ENCODE measurements at regions not wholly inside any gene's neighbourhood (a gene's known extent, or its start where the extent isn't known, plus 50 kb on each side); places are given as distances from the start of the nearest gene placed in this dataset.

DNA sequence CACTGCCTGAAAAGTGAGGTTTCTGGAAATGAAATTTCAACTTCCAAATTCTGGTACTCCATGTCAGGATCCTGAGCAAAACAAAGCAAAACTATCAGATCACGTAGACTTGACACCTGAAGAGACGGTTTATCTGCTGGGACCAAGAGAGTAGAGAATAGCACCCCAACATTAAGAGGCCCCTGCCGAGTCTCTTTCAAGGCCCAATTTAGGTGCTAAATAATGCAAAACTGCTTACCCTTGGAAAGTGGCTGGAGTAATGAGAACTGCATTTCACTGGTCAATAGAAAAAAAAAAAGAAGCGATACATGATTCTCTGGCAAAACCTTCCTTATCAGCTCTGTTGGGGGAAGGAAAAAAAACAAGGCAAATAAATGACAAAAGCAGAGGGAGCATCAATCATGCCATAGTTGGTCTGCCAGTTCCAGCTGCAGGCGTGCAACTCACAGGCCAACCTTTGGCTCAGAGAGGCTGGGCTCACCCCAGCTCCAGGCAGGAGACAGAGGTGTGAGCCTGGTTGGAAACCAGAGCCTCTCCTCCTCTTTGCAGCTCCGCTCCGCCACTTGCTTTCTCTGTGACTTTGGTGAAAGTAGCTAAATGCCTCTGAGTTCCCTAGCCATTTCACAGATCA, 595.2 kb downstream of the TOX3 start:
- Histone ChIP-seq H3K27me3 (ENCODE audit: control insufficient read depth, insufficient read depth, low read length) (no peaks in the 10 kb centered on the region), H3K36me3 (ENCODE audit: control insufficient read depth, insufficient read depth, low read length) (no peaks in the 10 kb centered on the region), H3K27ac (ENCODE audit: low read depth, low read length) (no peak overlapping the region), H3K9me3 (ENCODE audit: control insufficient read depth, insufficient read depth, low read length) (no peaks in the 10 kb centered on the region), H3K4me3 (ENCODE audit: low read depth, low read length) (no peak overlapping the region), H3K4me1 (ENCODE audit: control insufficient read depth, insufficient read depth, low read length) (peaks cover 5% of the 10 kb centered on the region)
- DNase-seq (ENCODE audit: low read depth in 4 of 6, low spot score in 6 of 6): no peak
- WGBS (ENCODE audit: insufficient coverage): 88% methylated on average over 4 of the region's 7 CpGs

DNA sequence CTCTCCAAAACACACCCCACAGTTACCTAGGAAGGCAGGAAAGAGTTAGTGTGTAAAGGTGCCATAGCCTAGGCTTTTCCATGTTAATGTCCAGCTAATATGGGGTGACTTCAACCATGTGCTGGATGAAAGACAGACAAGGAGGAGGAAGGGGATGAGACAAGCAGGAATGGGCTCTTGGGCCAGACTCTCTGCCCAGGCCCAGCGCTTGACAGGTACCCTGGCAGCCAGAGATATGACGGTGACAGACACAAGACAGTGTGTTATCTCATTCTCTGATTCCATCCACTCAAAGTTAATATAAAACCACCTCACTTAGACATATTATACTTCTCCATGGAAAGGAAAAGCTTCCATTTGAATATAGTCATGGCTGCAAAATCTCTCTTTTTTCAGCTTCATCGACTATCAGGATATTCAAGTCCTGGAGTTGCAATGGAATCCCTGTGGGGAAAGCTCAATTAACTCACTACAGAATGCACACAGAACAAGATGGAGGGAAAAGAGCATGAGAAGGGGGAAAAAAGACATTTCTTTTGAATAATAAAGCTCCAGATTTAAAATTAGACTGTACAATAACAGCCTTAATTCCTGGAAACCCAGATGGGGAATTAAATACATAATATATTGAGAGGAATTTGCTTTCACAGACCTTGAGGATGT, 596.7 kb downstream of the TOX3 start:
- no peak overlapping the region for H3K4me3 ChIP-seq (ENCODE audit: low read depth, low read length)
- H3K27ac ChIP-seq (ENCODE audit: low read depth, low read length): no peak overlapping the region
- no peaks in the 10 kb centered on the region for H3K36me3 ChIP-seq (ENCODE audit: control insufficient read depth, insufficient read depth, low read length)
- DNase-seq (ENCODE audit: low read depth in 4 of 6, low spot score in 6 of 6): peak in 1 of 6 donors; percentile 63
- WGBS (ENCODE audit: insufficient coverage): 100% methylated on average over 2 of the region's 3 CpGs
- H3K27me3 ChIP-seq (ENCODE audit: control insufficient read depth, insufficient read depth, low read length): no peaks in the 10 kb centered on the region
- no peaks in the 10 kb centered on the region for H3K9me3 ChIP-seq (ENCODE audit: control insufficient read depth, insufficient read depth, low read length)
- peaks cover 5% of the 10 kb centered on the region for H3K4me1 ChIP-seq (ENCODE audit: control insufficient read depth, insufficient read depth, low read length)

DNA sequence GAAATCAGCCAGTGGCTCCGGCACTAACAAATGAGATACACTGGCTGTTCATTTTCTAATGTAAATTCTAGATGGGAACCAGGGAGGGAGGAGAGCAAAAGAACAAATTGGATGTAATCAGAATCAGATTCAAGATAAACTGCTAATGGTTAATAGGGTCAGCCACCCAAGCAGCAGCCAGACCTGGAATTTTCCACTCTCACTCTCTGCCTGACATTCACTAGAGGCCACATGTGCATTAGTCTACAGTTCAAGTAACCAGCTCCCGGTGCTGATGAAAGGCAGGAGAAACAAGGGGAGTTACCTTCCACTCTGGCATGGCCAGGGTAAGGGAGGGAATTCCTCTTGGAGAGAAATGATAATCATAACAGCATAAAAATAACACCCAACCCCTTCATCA, 597.7 kb downstream of the TOX3 start:
- WGBS (ENCODE audit: insufficient coverage): 100% methylated on average over 1 of the region's 2 CpGs

DNA sequence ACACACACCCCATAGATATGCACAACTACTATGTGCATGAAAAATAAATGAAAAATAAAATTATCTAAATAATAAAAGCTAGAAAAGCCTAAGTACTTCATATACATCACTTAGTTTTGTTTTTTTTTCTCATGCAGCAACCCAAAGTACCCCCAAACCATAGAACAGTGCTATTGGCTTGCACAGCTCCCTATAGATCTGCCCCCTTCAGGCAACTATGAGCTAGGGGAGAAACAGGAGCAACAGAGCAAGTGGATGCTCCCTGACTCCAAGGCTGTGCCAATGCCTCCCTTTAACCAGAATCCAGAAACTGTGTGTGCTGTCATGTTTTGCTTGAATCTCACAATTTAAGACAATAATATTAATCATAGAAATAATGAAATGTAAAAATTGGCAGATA, 605.5 kb downstream of the TOX3 start:
- Histone ChIP-seq H3K27ac (ENCODE audit: low read depth, low read length) (no peak overlapping the region), H3K4me1 (ENCODE audit: control insufficient read depth, insufficient read depth, low read length) (peaks cover 5% of the 10 kb centered on the region), H3K36me3 (ENCODE audit: control insufficient read depth, insufficient read depth, low read length) (no peaks in the 10 kb centered on the region), H3K4me3 (ENCODE audit: low read depth, low read length) (no peak overlapping the region), H3K27me3 (ENCODE audit: control insufficient read depth, insufficient read depth, low read length) (no peaks in the 10 kb centered on the region), H3K9me3 (ENCODE audit: control insufficient read depth, insufficient read depth, low read length) (no peaks in the 10 kb centered on the region)
- no peak for DNase-seq (ENCODE audit: low read depth in 4 of 6, low spot score in 6 of 6)

More for the DNA sequence above, 597.7 kb downstream of the TOX3 start:
- DNase-seq (ENCODE audit: low read depth in 4 of 6, low spot score in 6 of 6): no peak
- H3K9me3 ChIP-seq (ENCODE audit: control insufficient read depth, insufficient read depth, low read length): no peaks in the 10 kb centered on the region
- no peaks in the 10 kb centered on the region for H3K36me3 ChIP-seq (ENCODE audit: control insufficient read depth, insufficient read depth, low read length)
- peaks cover 5% of the 10 kb centered on the region for H3K4me1 ChIP-seq (ENCODE audit: control insufficient read depth, insufficient read depth, low read length)
- H3K4me3 ChIP-seq (ENCODE audit: low read depth, low read length): no peak overlapping the region
- H3K27me3 ChIP-seq (ENCODE audit: control insufficient read depth, insufficient read depth, low read length): no peaks in the 10 kb centered on the region
- no peak overlapping the region for H3K27ac ChIP-seq (ENCODE audit: low read depth, low read length)

DNA sequence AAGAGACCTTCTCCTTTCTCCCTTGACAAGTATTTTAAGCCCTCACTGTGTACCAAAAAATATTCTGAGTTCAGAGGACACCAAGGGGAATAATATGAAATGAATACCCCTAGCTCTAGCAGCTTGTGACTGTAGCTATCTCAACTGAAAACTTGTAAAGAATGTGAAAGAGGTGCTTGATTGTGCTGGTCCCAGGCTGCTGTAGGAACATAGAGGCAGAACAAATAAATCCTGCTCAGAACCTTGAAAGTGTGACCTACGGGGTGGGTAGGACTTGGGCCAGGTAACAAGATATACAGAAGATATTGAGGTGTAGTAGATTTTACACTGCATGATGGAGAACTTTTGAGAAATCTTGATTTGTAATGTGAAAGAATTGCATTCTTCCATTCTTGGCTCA, 606.8 kb downstream of the TOX3 start:
- Histone ChIP-seq H3K27ac (ENCODE audit: low read depth, low read length) (no peak overlapping the region), H3K4me1 (ENCODE audit: control insufficient read depth, insufficient read depth, low read length) (peaks cover 5% of the 10 kb centered on the region), H3K36me3 (ENCODE audit: control insufficient read depth, insufficient read depth, low read length) (no peaks in the 10 kb centered on the region), H3K4me3 (ENCODE audit: low read depth, low read length) (no peak overlapping the region), H3K9me3 (ENCODE audit: control insufficient read depth, insufficient read depth, low read length) (no peaks in the 10 kb centered on the region), H3K27me3 (ENCODE audit: control insufficient read depth, insufficient read depth, low read length) (no peaks in the 10 kb centered on the region)
- DNase-seq (ENCODE audit: low read depth in 4 of 6, low spot score in 6 of 6): peak in 2 of 6 donors; percentile 5 to 16
- WGBS (ENCODE audit: insufficient coverage): 71% methylated on average over 1 of the region's 1 CpG

DNA sequence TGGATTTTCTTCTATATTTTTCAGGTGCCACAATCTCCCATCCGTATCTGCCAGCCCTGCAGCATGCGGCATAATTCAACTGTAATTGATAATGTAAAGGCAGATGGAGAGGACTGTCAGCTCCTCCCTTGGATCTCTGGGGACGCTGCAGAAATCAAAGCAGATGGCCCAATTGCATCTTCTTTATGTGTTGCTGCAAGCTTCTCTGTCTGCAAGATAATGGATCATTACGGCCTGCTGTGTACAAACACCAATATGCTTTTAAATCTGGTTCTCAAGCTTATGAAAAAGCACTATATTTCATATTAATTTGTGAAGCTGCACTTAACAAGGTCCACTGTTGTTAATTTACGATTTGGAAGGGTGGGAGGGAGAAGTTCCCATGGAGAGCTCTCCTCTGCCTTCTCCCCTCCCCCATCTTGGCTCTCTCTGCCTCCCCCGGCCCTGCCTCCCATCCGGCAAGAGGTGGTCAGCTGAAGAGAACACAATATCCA, 607.5 kb downstream of the TOX3 start:
- Histone ChIP-seq H3K4me1 (ENCODE audit: control insufficient read depth, insufficient read depth, low read length) (peaks cover 5% of the 10 kb centered on the region), H3K27me3 (ENCODE audit: control insufficient read depth, insufficient read depth, low read length) (no peaks in the 10 kb centered on the region), H3K9me3 (ENCODE audit: control insufficient read depth, insufficient read depth, low read length) (no peaks in the 10 kb centered on the region), H3K36me3 (ENCODE audit: control insufficient read depth, insufficient read depth, low read length) (no peaks in the 10 kb centered on the region), H3K27ac (ENCODE audit: low read depth, low read length) (no peak overlapping the region), H3K4me3 (ENCODE audit: low read depth, low read length) (no peak overlapping the region)
- peak in 3 of 6 donors; percentile 20 to 93 (median 86) for DNase-seq (ENCODE audit: low read depth in 4 of 6, low spot score in 6 of 6)
- 41% methylated on average over 2 of the region's 7 CpGs for WGBS (ENCODE audit: insufficient coverage)

DNA sequence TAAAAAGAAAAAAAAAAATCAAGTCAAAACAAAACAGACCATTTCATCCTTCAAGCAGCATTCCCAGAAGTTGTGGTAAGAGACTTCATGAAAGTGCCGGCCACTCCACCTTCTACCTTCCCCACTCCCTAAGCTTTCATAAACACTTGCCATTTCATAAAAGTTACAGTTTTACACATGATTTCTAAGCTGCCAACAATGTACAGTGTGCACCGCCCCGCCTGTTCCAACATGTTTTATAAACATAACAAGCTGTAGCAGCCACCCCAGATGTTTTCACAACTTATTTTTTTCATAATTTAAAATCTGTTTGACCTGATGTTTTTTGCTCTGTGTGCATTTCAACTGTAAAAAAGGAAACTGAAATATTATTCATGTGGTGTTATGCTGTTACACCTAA, 608.1 kb downstream of the TOX3 start:
- no peak for DNase-seq (ENCODE audit: low read depth in 4 of 6, low spot score in 6 of 6)
- H3K36me3 ChIP-seq (ENCODE audit: control insufficient read depth, insufficient read depth, low read length): no peaks in the 10 kb centered on the region
- 100% methylated on average over 1 of the region's 3 CpGs for WGBS (ENCODE audit: insufficient coverage)
- H3K27ac ChIP-seq (ENCODE audit: low read depth, low read length): no peak overlapping the region
- peaks cover 5% of the 10 kb centered on the region for H3K4me1 ChIP-seq (ENCODE audit: control insufficient read depth, insufficient read depth, low read length)
- H3K27me3 ChIP-seq (ENCODE audit: control insufficient read depth, insufficient read depth, low read length): no peaks in the 10 kb centered on the region
- H3K9me3 ChIP-seq (ENCODE audit: control insufficient read depth, insufficient read depth, low read length): no peaks in the 10 kb centered on the region
- no peak overlapping the region for H3K4me3 ChIP-seq (ENCODE audit: low read depth, low read length)

DNA sequence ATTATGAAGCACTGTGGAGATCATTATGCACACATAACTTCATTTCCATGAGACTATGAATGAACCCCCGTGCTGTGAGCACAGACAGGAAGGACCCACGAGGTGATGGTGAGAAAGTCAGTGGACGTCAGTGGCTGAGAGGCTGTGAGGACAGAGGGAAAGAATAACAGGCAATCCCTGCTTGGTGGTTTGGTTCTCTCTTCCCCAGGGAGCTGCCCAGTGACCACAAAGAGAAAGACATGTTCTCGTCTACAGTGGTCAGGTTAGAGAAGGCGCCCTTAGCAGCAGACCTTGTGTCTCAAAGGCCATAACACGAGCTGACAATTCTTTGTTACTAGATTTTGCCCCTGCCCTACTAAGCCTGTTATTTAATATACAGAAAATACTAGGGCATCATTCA, 609.2 kb downstream of the TOX3 start:
- H3K4me1 ChIP-seq (ENCODE audit: control insufficient read depth, insufficient read depth, low read length): peaks cover 5% of the 10 kb centered on the region
- H3K9me3 ChIP-seq (ENCODE audit: control insufficient read depth, insufficient read depth, low read length): no peaks in the 10 kb centered on the region
- WGBS (ENCODE audit: insufficient coverage): 68% methylated on average over 3 of the region's 6 CpGs
- DNase-seq (ENCODE audit: low read depth in 4 of 6, low spot score in 6 of 6): no peak
- no peak overlapping the region for H3K4me3 ChIP-seq (ENCODE audit: low read depth, low read length)
- H3K27me3 ChIP-seq (ENCODE audit: control insufficient read depth, insufficient read depth, low read length): no peaks in the 10 kb centered on the region
- H3K36me3 ChIP-seq (ENCODE audit: control insufficient read depth, insufficient read depth, low read length): no peaks in the 10 kb centered on the region
- H3K27ac ChIP-seq (ENCODE audit: low read depth, low read length): no peak overlapping the region

DNA sequence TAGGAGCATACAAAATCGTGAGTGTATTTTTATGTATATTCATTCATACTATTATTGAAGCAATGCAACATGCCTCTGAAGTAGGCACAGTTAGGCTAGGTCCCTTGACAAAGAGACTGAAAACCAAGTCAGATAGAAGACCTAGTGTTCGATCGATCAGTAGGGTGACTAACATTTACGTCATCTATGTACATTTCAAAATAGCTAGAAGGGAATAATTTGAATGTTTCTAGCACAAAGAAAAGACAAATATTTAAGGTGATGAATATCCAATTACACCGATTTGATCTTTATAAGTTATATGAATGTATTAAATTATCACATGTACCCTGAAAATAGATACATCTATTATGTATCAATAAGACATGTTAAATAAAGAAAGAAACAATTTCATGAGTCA, 610.1 kb downstream of the TOX3 start:
- Histone ChIP-seq H3K4me3 (ENCODE audit: low read depth, low read length) (no peak overlapping the region), H3K4me1 (ENCODE audit: control insufficient read depth, insufficient read depth, low read length) (peaks cover 5% of the 10 kb centered on the region), H3K27ac (ENCODE audit: low read depth, low read length) (no peak overlapping the region), H3K27me3 (ENCODE audit: control insufficient read depth, insufficient read depth, low read length) (no peaks in the 10 kb centered on the region), H3K9me3 (ENCODE audit: control insufficient read depth, insufficient read depth, low read length) (no peaks in the 10 kb centered on the region), H3K36me3 (ENCODE audit: control insufficient read depth, insufficient read depth, low read length) (no peaks in the 10 kb centered on the region)
- WGBS (ENCODE audit: insufficient coverage): no CpG with 5 or more reads among the region's 5 CpGs
- no peak for DNase-seq (ENCODE audit: low read depth in 4 of 6, low spot score in 6 of 6)

DNA sequence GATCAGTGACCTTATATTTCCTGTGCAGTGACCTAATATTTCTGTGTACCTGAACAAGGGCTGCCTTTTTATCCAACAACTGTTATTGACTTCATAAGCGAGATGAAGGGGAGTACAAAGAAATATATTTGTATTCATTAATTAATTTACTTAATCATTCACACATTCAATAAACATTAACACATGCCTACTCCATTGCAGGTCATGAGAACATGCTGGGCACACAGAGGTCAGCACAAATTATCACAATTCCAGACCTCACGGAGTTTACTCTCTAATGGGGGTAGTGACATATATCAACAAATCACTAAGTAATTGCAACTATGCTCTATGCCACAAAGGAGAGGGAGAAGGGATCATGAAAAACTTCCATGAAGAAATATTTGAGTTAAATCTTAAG, 614.6 kb downstream of the TOX3 start:
- Histone ChIP-seq H3K27me3 (ENCODE audit: control insufficient read depth, insufficient read depth, low read length) (no peaks in the 10 kb centered on the region), H3K9me3 (ENCODE audit: control insufficient read depth, insufficient read depth, low read length) (no peaks in the 10 kb centered on the region), H3K4me1 (ENCODE audit: control insufficient read depth, insufficient read depth, low read length) (no peaks in the 10 kb centered on the region), H3K4me3 (ENCODE audit: low read depth, low read length) (no peak overlapping the region), H3K36me3 (ENCODE audit: control insufficient read depth, insufficient read depth, low read length) (no peaks in the 10 kb centered on the region), H3K27ac (ENCODE audit: low read depth, low read length) (no peak overlapping the region)
- no CpG with 5 or more reads among the region's 2 CpGs for WGBS (ENCODE audit: insufficient coverage)
- no peak for DNase-seq (ENCODE audit: low read depth in 4 of 6, low spot score in 6 of 6)
